K562 (cell line): ENCODE measurements at regions not wholly inside any gene's neighbourhood (a gene's known extent, or its start where the extent isn't known, plus 50 kb on each side); places are given as distances from the start of the nearest gene placed in this dataset.

Source experiments
- CHD2 ChIP-seq: IDR thresholded peaks from 2 replicates; pipeline ENCODE4 v1.6.1; 2011; ENCODE audit warnings: low read depth, low read length
- CTCF ChIP-seq, 3 experiments: IDR thresholded peaks in 2 of 3; conservative IDR thresholded peaks in 1 of 3; 2 replicates each; pipeline ENCODE4 v1.5.1; 2011 to 2012; ENCODE audit warnings: low read length in 3 of 3, mild to moderate bottlenecking in 3 of 3, control low read depth in 2 of 3, improper control_type of control experiment in 1 of 3, inconsistent platforms in 1 of 3, low read depth in 1 of 3, mixed read lengths in 1 of 3, moderate library complexity in 1 of 3; ENCODE audit not compliant: insufficient read depth in 2 of 3
- FOS ChIP-seq: IDR thresholded peaks from 3 replicates; pipeline ENCODE4 v1.6.1; 2011; ENCODE audit not compliant: insufficient read length; ENCODE audit errors: extremely low read depth
- FOXJ3 ChIP-seq: sonication (generic); formaldehyde crosslinking; IDR thresholded peaks from 2 replicates; pipeline ENCODE4 v1.4.0; 2020; ENCODE audit warnings: mild to moderate bottlenecking, missing genetic modification reagents
- HCFC1 ChIP-seq: IDR thresholded peaks from 2 replicates; pipeline ENCODE4 v1.6.1; 2012; ENCODE audit warnings: low read depth, low read length, improper control_type of control experiment
- MAX ChIP-seq: sonication (generic); formaldehyde crosslinking; IDR thresholded peaks from 2 replicates; pipeline ENCODE4 v1.9.0; 2022; ENCODE audit warnings: mild to moderate bottlenecking, missing genetic modification reagents
- NR1H2 ChIP-seq: sonication (generic); formaldehyde crosslinking; IDR thresholded peaks from 2 replicates; pipeline ENCODE4 v1.4.0; 2020; ENCODE audit warnings: mild to moderate bottlenecking, missing genetic modification reagents
- NR4A1 ChIP-seq, 2 experiments: fragments of 250-450 bp in 1 of 2; fragments of 450-650 bp in 1 of 2; sonication (Bioruptor Pico) in 1 of 2; IDR thresholded peaks; 2 replicates each; pipeline versions ENCODE4 v1.4.0 to v1.6.1; 2016 to 2020; ENCODE audit warnings: mild to moderate bottlenecking in 2 of 2, missing compliant biosample characterization in 1 of 2, missing genetic modification characterization in 1 of 2, moderate library complexity in 1 of 2
- PTBP1 ChIP-seq: fragments of 200-400 bp; formaldehyde crosslinking; IDR thresholded peaks from 2 replicates; pipeline ENCODE4 v1.6.1; 2017; ENCODE audit warnings: low read depth, low read length
- TBP ChIP-seq: optimal IDR thresholded peaks from 2 replicates; pipeline ENCODE3; 2011; ENCODE audit warnings: low read depth, low read length, improper control_type of control experiment

GRCh38 chr2:226556050-226556449 is 243.6 kb downstream of the IRS1 start:
- TF ChIP-seq PTBP1 = no peak
- no peak for TF ChIP-seq NR4A1 (CRISPR knock-in tag; IDR thresholded peaks at IDR 0.05)
- no peak for TF ChIP-seq NR4A1 (tag; IDR thresholded peaks at IDR 0.05)
- TF ChIP-seq CHD2 = no peak
- no peak for TF ChIP-seq HCFC1
- TF ChIP-seq MAX = no peak
- no peak for TF ChIP-seq TBP
- TF ChIP-seq NR1H2 = no peak
- no peak for TF ChIP-seq FOS
- TF ChIP-seq FOXJ3 (CRISPR knock-in tag) = no peak
- TF ChIP-seq CTCF (IDR thresholded peaks at IDR 0.05 in 2 of 3, conservative IDR thresholded peaks at IDR 0.05 in 1 of 3; ENCODE audit: insufficient read depth in 2 of 3, low read depth in 1 of 3, low read length in 3 of 3) = no peak
